KOPT-K1 (cell line): ENCODE measurements at regions not wholly inside any gene's neighbourhood (a gene's known extent, or its start where the extent isn't known, plus 50 kb on each side); places are given as distances from the start of the nearest gene placed in this dataset.

ENCODE experiments used
- H3K27ac ChIP-seq: fragments of 200-600 bp; sonication (generic); 2 replicates; pipeline ENCODE4 v1.5.1; 2016; ENCODE audit warnings: antibody characterized with exemption, mild to moderate bottlenecking, low read depth, low read length; ENCODE audit not compliant: poor library complexity, severe bottlenecking
- H3K36me3 ChIP-seq: fragments of 200-600 bp; sonication (generic); 2 replicates; pipeline ENCODE4 v1.5.1; 2017; ENCODE audit warnings: antibody characterized with exemption, mild to moderate bottlenecking, low read length, moderate library complexity; ENCODE audit not compliant: insufficient read depth
- H3K9me3 ChIP-seq: fragments of 200-600 bp; sonication (generic); 2 replicates; pipeline ENCODE4 v1.5.1; 2017; ENCODE audit warnings: antibody characterized with exemption, low read length, mild to moderate bottlenecking; ENCODE audit not compliant: insufficient read depth, poor library complexity, severe bottlenecking

DNA sequence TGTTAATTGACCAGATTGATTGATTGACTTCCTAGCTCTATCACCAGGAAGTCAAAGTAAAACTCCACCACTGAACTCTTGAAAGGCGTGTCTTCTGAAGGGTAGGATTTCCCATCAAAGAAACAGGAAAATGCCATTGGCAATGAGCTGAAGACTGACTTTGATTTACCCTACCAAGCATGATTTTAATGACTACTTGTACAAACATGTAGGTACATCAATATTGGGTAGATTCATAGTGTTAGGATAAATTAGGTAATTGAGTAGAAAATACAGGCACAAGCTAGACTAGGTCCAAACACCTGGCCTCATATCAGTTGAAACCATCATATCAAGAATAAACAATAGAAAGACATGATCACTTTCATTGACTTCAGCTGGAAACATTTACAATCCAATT lies 53.2 kb upstream of the ATXN3L start:
- Histone ChIP-seq H3K27ac (no peak overlapping the region), H3K9me3 (no peaks in the 10 kb centered on the region), H3K36me3 (no peaks in the 10 kb centered on the region)

DNA sequence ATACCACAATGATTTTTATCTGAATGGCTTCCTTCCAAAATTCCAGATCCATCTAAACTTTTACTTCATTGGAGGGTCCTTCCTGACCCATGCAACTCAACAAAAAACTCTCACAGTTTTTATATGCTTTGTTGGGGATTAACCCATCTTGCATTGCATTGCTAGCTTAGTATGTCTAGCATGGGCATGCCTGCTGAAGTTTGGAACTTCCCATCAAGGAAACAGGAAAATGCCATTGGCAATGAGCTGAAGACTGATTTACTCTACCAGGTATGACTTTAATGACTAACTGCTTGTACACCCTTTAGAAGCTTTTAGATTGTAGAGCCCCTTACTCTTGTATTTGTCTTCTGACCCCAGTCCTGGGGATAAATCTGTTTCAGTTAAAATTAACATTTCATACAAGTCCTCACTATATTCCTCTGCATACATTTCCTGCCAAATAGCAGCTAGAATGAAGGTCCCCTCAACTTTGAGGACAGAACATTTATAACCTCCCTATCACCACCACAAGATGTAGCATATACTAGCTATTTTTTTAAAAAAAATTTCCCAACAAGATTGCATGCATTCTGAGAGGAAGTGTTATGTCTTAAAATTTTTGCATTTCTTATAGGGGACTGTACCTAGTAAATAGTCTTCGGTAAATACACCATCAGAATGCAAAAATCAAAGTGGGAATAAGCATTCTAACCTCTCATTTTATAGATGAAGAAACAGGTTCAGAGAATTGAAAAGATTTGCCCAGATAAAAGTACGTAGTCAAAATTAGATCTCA lies 52.5 kb upstream of the ATXN3L start:
- no peak overlapping the region for H3K27ac ChIP-seq
- H3K9me3 ChIP-seq, result no peaks in the 10 kb centered on the region
- H3K36me3 ChIP-seq, result no peaks in the 10 kb centered on the region

DNA sequence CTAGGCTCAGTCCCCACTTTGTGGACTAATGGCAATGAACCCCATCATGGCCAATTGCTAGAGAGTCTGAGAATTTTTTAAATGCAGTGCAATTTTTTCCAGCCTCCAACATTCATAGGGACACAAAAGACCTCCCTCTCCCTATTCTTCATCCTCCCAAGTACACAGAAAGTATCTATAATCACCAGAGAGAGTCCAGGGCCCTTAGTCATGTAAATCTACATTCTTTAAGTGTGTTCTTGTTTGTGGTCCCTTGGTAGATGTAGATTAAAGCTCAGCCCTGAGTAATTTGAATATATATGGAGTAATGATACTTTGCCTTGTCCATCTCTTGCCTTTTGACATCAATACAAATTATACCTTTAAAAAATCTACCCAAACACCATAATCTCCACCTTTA lies 51.3 kb upstream of the ATXN3L start:
- Histone ChIP-seq H3K27ac (no peak overlapping the region), H3K36me3 (no peaks in the 10 kb centered on the region), H3K9me3 (no peaks in the 10 kb centered on the region)

DNA sequence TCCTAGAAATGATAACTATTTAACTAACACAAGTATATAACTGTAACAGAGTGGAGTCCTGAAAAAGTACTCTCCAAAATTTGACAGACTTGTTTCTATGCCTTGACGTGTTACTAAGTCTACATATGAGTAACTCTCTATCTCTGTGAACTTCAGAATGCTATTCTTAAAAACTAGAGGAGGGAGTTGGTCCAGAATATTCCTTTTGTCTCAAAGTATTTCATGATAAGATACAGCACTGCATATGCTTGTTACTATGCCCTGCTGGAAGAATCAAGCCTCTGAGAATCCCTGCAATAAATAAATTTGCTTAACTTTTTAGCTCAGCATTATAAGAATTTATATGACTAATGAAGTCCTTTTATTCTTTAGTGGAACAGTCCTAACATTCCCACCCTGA lies 50.9 kb upstream of the ATXN3L start:
- Histone ChIP-seq H3K27ac (no peak overlapping the region), H3K9me3 (no peaks in the 10 kb centered on the region), H3K36me3 (no peaks in the 10 kb centered on the region)
